ENCODE measurements at regions not wholly inside any gene's neighbourhood (a gene's known extent, or its start where the extent isn't known, plus 50 kb on each side); places are given as distances from the start of the nearest gene placed in this dataset.

DNA sequence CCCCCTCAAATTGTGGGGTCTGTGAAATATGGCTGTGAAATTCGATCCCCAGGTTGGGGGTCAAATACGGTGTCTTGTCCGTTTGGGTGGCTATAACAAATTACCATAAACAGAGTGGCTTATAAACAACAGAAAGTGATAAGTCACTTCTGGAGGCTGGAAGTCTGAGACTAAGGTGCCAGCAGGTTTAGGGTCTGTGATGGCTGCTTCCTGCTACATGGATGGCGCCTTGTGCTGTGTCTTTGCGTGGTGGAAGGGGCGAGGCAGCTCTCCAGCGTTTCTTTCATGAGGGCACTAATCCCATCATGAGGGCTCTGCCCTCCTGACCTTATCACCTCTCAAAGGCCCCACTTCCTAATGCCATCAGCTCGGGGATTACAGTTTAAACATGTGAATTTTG is 120.0 kb downstream of the IRF8 start:
- DNase-seq: no peak

DNA sequence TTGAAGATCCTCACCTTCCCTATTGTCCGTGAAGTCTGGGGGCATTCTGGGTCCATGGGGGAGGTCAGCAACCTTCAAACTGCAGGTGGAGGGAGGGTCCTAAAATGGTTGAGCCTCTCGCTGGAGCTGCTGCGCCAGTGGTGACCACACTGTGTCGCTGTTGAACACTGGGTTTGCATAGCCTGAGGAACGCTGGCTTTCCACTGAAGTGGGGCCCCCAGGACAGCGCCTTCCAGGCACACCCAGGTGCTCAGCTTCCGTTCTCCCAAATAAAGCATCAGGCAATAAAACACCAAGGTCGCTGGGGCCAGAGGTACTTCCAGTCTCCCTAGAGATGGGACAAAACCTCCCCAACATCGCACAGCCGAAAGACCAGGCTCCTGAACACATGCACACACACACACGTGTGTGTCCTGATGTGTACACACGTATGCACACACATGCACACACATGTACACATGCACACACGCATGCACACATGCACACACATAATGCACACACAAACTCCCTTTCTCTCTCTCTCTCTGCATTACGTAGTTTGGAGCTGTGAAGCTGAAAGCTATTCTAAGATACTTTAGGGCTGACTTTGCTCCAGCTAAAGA is 120.6 kb downstream of the IRF8 start:
- DNase-seq: no peak

DNA sequence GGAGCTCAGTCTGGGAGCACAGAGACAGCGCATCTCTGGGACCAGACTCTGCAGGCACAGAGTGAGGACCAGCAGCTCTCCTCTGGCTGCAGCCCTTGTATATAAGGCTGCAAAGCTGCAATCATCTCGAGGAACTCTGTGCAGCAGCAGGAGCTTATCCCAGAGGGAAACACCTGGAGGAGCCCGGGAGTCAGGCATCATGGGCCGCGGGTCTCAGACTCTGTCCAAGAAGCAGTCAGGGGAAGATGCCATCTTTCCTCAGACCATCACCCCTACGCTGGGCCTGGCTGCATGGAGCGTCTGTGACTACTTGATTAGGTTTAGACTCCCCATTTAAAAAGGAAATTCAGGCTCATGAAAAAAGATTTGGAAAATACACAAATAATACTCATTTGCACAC is 122.0 kb downstream of the IRF8 start:
- DNase-seq: no peak

DNA sequence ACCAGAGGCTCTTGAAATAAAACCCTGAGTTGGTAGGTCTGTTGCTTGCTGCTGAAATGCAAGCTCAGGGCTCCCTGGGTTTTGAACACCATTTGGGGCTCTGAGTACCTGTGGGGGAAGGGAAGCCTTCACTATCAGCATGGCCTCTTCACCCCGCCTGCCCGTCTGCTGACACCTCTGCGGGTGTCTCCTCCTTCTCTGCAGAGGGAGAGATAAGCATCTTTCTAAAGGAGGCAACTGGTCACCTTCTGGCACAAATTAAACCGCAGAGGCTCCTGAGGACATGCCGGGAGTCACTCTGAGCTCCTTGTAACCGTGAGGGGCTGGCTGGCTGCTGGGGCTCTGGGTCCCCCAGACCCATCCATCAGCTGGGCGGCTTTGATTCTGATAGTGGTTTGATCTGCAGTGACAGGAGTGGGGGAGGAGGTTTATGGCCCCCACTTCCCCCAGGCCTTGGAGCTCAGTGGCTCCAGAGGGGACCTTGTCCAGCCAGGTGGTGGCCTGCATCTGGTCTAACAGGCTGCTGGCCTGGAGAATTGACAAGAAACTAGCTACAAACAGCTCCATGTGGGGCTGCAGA is 123.5 kb downstream of the IRF8 start:
- no peak for DNase-seq

DNA sequence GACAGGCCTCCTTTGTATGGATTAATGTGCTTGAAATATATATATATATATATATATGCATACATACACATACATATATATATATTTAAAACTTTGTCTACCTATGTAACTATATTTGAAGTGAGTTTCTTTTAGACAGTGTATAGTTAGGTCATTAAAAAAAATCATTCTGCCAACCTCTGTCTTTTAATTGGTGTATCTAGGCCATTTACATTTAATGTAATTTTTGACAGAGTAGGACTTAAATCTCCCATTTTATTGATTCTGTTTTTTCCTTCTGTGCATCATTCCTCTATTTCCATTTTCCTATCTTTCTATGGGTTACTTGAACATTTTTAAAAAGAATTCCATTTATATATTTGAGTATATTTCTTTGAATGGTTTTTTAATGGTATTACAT is 125.2 kb downstream of the IRF8 start:
- DNase-seq: no peak

DNA sequence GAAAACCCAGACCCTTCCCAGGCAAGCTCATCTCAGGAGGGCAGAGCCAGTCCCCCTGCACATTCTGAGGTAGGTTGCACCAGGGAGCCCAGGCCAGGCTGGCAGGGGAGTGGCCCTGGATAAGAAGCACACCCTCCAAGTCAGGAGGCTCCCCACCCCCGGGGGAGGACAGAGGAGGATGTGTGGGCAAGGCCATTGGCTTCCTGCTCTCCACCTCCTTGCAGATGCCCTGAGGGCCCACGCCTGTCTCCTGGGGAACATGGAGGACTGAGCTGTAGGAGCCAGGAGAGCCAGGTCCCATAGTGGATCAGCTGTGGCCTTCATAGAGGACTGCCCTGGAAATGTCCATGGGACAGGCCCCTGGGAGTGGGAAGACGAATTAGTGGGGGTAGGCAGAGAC is 126.7 kb downstream of the IRF8 start:
- no peak for DNase-seq

DNA sequence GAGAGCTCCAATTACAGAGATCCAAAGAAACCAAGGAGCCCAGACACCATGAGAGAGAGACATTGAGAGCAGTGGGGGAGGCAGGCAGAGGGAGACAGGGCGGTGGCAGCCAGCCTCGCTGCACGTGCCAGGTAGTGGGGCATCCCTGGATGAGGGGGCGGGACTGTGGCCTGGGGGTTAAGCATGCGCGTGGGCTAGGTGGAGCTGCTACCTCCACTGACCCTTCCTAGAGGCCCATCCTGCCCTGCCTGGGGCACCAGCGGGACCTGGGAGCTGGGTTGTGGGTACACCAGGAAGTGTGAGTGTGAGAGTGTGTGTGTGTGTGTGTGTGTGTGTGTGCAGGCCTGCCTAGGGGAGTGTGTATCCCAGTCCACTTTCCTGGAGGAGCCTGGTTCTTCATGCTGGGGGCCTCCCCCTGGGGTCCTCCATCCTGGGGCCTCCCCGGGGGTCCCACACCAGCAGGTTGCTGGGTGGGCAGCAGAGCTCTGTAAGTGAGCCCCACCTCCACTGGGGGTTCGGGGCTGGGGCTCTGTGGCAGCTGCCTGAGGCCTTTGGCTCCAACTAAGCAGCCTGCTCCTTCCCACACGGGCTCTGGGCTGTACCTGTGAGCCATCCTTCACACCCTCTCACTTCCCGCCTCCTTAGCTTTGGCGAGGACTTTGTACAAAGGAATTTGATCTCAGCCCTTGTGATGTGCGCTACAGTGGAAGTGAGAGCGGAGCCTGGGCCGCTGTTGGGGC is 127.4 kb downstream of the IRF8 start:
- no peak for DNase-seq

DNA sequence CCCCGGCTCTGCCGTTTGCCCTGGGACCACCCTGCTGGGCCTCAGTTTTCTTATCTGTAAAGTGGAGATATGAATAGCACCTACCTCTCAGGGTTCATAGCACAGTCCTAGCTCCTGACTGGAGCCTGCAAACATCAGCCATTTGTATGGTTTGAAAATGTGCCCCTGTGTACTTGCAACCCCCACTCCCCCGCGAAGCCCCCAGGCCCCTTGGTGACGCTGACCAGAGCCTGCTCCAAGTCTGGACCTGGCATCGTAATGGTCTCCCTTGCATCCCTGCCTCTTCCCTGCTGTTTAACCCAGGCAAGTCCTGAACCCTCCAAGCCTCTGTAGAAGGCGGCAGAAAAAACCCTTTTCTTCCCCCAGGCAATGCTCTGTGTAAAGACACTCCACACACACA is 128.0 kb downstream of the IRF8 start:
- DNase-seq: no peak

DNA sequence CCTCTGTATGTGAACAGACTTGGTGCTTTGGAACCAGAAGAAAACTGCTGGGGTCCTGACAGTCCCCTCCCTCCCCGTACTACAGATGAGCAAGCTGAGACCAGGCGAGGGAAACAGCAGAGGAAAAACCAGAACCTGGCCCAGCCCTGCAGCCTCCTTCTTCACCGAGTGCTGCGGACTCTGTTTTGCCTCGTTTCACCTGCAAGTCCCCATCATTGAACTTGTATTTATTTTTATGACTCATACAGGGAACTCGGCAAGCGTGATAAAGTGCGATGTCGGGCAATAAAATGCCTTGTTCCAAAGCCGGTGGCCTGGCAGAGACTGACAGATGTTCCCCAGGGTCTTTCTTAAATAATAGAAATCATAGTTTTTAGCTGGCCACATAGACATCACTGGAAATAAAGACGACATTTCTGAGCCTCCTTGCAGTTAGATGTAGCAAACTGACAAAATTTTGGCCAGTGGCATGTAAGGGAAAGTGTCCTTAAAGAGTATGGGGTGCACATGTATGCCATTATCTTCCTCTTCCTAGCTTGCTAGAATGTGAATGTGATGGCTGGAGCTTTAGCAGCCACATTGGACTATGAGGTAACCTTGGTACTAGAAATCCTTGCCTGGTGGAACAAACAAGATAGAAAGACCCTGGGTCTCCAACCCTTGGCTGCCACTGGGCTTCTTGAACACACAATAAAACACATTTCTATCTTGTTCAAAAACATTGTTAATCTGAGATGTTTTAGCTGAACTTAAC is 128.6 kb downstream of the IRF8 start:
- DNase-seq: no peak

DNA sequence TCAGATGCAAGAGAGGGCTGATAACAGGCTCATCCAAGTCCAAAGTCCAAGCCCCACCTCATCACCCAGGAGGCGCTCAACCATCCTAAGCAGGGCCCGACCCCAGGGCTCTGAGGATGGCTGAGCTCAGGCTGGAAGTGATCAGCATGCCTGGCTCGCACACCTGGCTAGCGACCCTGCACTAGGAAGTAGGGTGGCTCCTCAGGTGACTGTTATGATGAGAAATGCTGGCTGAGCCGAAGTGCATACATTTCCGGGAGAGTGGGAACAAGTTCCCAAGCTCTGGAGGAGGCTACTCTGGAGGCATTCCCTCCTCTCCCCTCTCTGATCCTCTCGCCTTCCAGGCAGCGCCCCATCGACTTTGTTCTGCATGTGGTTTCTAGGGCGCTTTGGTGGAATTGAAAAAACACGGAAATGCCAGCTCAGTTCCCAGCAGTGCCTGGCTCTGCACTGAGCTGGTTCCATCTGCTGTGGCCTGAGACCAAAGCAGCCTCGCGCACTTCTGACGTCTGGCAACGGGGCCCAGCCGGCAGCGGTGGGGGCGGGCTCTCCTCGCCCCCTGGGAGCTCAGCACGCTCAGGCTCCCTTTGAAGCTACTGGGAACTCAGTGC is 130.3 kb downstream of the IRF8 start:
- DNase-seq: no peak

DNA sequence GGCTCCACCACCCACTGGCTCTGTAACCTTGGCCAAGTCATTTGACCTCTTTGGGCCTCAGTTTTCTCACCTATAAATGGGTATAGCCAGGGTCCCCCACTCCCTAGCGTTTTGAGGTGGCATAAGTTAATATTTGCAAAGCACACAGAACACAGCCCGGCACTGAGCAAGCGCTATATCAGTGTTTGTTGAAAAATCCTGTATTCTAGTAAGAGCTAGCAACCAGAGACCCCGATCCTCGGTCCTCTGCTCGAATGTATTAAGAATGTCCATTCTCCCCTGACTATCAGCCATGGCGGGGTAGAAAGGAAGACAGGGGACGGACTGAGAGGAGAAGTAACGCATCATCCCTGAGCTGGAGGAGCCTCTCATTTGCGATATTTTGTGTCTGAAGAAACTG is 131.2 kb downstream of the IRF8 start:
- no peak for DNase-seq

DNA sequence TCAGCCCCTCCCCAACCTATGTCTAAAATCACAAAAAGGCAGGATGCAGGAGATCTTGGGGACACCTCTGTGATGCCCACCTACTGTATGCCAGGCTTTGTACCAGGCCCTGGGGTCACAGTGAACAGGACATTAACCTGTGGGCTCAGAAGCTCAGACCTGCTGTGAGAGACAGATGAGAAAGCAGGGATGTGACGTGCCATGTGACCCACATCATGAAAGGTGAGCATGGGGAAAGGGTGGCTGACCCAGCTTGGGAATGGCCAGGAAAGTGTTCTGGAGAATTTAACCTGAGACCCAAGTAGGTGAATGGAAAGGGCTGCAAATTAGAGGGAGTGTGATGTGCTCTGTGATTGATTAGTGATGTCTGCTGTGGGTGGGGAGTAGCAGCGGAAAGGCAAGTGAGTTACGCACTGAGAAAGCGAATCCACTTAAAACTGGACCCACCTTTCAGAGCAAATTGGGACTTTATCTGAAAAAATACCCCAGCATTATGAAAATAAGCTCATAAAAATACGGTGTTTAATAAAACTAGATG is 132.2 kb downstream of the IRF8 start:
- DNase-seq: no peak

DNA sequence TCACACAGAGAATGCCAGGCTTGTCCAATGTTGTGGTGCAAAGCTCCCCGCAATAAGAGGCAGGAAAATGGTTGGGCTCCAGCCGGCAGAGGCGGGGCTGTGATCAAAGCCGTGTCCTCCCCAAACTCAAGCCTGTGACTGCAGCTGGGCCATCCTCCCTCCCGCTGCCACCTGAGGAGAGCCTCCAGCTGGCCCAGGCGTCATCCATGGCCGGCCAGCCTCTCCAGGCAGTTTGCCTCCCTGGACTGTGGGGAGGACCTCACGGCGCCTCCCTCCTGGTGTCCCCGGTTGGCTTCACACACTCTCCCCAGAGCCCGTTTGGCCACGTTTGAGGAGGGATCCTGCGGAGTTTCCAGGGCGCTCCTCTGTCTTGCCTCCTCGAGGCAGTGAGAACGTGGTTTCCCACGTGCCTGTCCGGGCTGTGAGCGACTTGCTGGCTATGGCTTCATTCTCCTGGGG is 134.1 kb downstream of the IRF8 start:
- DNase-seq: no peak

DNA sequence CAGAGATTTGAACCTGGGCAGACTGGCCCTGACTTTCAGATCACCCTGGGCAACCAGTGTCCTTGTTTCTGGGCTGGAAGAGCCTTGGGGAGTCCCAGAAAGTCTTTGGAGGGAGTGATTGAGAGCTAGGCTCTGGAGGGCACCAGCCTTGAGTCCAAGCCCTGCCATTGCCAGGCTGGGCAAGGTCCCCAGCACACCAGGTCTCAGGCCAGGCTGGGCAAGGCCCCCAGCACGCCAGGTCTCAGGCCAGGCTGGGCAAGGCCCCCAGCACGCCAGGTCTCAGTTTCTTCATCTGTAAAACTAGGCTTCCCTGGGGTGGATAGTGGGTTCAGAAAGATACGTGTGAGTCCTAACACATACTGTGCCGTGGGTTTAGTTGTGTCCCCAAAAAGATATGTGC is 135.0 kb downstream of the IRF8 start:
- DNase-seq: no peak

DNA sequence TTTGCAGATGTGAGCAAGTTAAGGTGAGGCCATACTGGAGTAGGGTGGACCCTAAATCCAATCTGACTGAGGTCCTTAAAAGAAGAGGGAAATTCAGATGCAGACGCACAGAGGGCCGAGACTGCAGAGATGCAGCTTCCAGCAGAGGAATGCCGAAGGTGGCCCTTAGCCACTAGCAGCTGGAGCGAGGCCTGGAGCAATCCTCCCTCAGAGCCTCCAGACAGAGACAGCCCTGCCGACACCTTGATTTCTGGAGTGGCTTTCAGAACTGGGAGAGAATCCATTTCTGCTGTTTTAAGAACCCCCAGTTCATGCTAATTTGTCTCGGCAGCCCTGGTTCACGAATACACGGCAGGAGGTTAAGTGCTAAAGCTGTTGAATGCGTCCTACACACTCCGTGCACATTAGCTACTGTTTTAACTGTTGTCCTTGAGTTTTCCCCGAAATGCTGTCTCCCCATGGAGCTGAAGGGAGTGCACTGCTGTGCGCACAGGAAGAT is 135.5 kb downstream of the IRF8 start:
- no peak for DNase-seq

DNA sequence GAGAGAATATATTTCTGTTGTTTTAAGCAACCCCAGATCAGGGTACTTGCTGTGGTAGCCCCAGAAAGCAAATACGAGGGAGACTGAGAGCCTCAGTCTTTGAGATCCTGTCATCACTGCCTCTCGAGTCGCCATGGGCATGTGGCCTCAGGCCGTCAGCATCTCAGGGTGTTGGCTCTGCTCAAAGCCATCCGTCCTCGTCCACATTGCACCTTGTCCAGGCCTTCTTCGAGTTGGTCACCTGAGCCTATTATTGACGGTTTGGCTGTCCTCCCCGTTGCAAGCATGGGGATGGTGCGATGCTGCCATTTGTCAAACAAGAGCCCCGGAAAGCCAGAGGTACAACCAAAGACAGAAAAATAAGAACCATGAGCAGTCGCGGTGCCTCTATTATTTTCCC is 136.9 kb downstream of the IRF8 start:
- DNase-seq: no peak

DNA sequence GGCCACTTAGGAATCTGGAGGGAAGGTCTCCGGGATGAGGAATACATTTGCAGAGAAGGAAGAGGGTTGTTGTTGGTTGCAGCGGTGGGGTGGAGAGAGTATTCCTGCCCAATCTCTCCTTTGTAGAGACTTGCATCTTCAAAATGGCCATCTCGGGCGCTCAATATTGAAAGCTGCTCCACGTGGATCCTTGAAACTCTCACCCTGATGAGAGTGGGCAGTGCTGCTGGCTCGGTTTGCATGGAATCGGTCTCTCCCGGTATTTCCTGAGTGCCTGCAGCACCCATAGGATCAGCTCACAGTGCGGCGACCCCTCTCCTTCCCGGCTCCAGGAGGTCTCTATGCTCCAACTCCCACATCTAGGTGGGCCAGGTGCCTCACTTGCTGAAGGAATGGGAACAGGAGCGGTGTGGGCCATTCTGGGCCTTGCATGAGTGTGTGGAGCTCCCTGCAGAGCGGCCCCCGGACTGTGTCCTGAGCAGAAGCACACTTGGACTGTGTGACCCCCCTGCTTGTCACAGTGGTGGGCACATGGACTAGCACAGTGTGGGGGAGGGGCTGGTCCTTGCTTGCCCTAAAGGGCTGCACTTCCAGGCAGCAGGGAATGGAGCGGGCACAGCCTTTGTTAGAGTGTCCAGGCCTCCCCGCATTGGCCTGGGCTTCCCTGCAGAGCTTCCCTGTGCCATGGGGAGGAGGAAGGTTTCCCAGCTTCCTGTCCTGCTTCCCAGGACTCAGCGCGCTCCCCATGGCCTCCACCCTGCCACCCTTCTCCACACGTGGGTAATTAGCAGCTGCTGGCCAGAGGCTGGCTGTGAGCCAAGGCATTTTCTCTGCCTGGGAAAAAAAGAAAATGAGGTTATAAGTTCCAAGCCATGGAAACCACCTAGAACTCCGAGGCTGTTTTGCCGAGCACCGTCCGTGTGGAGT is 139.3 kb downstream of the IRF8 start:
- DNase-seq: no peak

DNA sequence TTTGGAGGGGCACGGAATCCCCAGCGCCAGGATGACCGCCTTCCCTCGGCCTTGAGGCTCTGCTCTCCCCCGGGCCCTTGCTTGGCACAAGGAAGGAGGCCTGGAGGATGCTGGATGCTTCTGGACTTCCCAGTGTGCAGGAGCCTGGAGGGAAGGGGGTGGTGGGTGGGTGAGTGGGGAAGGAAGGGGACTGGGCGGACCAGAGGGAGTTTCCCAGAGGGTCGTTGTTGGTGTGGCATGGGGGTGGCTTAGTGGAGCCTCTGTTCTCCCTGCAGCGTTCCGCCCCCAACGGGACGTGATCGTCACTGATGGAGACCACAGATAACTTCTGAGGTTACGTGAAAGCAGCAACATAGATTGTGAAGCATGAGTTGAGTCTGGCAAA is 140.0 kb downstream of the IRF8 start:
- no peak for DNase-seq

DNA sequence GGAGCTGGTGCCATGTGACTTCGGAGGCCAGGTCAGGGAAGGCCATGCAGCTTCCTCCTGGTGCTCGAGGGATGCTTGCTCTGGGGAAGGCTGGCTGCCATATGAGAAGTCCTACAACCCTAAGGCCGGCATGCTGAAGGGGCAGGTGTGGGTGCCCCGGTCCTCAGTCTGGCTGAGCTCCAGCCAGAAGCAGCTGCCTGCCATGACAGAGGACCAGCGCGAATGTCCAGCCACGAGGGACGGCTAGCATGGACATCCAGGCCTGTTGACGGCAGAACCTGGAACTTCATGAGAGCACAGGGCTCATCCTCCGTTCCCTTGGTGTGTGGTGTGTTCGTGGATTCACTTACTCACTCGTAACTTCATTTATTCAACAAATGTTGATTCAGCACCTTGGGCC is 140.6 kb downstream of the IRF8 start:
- DNase-seq: no peak

DNA sequence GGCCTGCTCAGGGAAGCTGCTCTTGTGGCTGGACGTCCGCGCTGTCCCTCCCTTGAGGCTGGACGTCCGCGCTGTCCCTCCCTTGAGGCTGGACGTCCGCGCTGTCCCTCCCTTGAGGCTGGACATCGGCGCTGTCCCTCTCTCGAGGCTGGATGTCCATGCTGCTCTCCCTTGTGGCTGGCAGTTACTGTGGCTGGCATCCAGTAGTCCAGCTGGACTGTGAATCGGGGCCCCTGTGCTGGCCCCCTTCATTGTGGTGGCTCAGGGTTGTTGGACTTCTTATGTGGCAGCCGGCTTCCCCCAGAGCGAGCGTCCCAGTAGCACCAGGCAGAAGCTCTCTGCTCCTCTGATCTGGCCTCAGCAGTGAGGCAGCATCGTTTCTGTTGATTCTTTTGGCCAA is 141.5 kb downstream of the IRF8 start:
- no peak for DNase-seq

DNA sequence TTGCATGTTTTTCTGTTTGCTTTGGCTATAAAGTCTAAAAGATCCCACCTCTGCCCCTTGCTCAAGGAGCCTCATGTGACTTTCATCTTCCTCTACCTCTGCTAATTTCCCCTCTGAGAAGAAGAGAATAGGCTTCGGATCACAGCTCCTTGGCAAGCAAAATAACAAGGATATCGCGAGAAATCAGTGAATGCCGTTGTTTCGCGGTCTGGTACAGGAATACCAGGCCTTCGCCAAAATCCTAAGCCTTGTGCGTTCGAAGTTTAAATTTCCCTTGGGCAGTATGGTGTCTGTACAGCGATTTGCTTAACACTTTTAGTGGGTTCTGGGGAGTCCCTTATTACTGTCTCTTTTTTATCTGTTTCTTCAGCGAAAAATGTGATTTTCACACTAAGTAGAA is 142.3 kb downstream of the IRF8 start:
- no peak for DNase-seq

DNA sequence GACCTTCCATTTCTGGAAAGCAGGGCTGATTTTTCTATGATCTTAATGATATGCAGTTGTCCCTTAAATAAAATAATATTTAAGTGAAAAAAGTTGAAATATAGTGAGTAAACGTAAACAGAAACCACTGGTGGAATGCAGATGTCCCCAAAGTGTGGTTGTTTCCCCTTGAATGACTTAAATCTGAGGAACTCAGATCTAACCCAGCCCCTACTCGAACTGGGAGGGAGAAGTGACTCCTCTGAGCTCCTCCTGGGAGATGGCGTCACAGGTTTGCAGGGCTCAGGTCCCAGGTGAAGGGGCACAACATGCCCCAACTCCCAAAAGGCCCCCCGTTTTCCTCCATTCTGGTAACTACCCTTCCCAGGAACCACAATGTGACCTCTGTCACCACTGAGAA is 142.8 kb downstream of the IRF8 start:
- DNase-seq: no peak

Measured in stimulated activated CD4-positive, alpha-beta T cell treated with anti-CD3 and anti-CD28 coated beads, Interleukin-2, amount 100 ng/mL, for 48 hours (primary cell).